HCT116 (cell line): ENCODE measurements at regions not wholly inside any gene's neighbourhood (a gene's known extent, or its start where the extent isn't known, plus 50 kb on each side); places are given as distances from the start of the nearest gene placed in this dataset.

Experiments used
- ATAC-seq: fragments of 200-7000 bp; cut with Tn5 transposase; 2 replicates; pipeline ENCODE4 v1.9.1; 2020; ENCODE audit warnings: mild to moderate bottlenecking, moderate library complexity
- BruUV-seq: library from RNA; stranded (reverse); fragments of 400-500 nt; replicated peaks from 2 replicates; lab custom pipeline; 2021; lab: Mats Ljungman, UMichigan
- CTCF ChIA-PET: fragments of 300-600 bp; sonication (Branson Sonifier 250); formaldehyde crosslinking; loops from one replicate; lab custom pipeline; 2021; ENCODE audit warnings: antibody characterized with exemption; lab: Charles Lee
- POLR2A ChIA-PET: fragments of 300-600, 350-600 bp; sonication (Branson Sonifier 250); formaldehyde crosslinking; loops from one replicate; lab custom pipeline; 2021; ENCODE audit warnings: antibody characterized with exemption; lab: Charles Lee
- RAD21 ChIA-PET, 2 experiments: fragments of 300-600 bp; sonication (Branson Sonifier 250); formaldehyde crosslinking; loops; one replicate each; lab custom pipeline; 2023; ENCODE audit warnings: low total read pairs in 2 of 2; ENCODE audit not compliant: uncharacterized antibody in 2 of 2, unreplicated experiment in 2 of 2, low non-redundant PET in 1 of 2; lab: Charles Lee
- DNase-seq: peaks from one replicate; pipeline ENCODE4 v3.0.0-alpha.2; 2010; ENCODE audit warnings: low read depth, low spot score
- H2AFZ ChIP-seq: fragments of 200-600 bp; shearing (Covaris generic), sonication (generic); 2 replicates; pipeline ENCODE4 v1.6.1; 2017; ENCODE audit warnings: low read depth, mixed run types, mixed read lengths, antibody characterized with exemption, low read length; ENCODE audit not compliant: poor library complexity, severe bottlenecking
- H3K27ac ChIP-seq: 2 replicates; pipeline ENCODE4 v1.5.1; 2012; ENCODE audit warnings: low read depth, low read length
- H3K27me3 ChIP-seq: fragments of 200-600 bp; sonication (generic); 2 replicates; pipeline ENCODE4 v1.6.1; 2016; ENCODE audit warnings: mixed run types, low read length, mixed read lengths; ENCODE audit not compliant: insufficient read depth
- H3K36me3 ChIP-seq, 2 experiments: fragments of 200-500 bp in 1 of 2; fragments of 200-600 bp in 1 of 2; sonication (Bioruptor generic) in 1 of 2; sonication (generic) in 1 of 2; 2 replicates each; pipeline versions ENCODE4 v1.5.1 to v1.6.1; 2014 to 2016; ENCODE audit warnings: low read length in 2 of 2, inconsistent platforms in 1 of 2, mixed read lengths in 1 of 2, mixed run types in 1 of 2; ENCODE audit not compliant: insufficient read depth in 2 of 2, control insufficient read depth in 1 of 2
- H3K4me1 ChIP-seq, 2 experiments: fragments of 200-600 bp in 1 of 2; sonication (generic) in 1 of 2; 2 replicates each; pipeline versions ENCODE4 v1.5.1 to v1.6.1; 2012 to 2017; ENCODE audit warnings: low read length in 2 of 2, inconsistent platforms in 1 of 2, mild to moderate bottlenecking in 1 of 2, mixed read lengths in 1 of 2, mixed run types in 1 of 2, moderate library complexity in 1 of 2; ENCODE audit not compliant: insufficient read depth in 2 of 2, control insufficient read depth in 1 of 2
- H3K4me2 ChIP-seq: fragments of 200-600 bp; sonication (generic); 2 replicates; pipeline ENCODE4 v1.6.1; 2017; ENCODE audit warnings: mixed run types, low read length, mixed read lengths
- H3K4me3 ChIP-seq, 2 experiments: fragments of 200-600 bp in 1 of 2; sonication (generic) in 1 of 2; replicated peaks in 1 of 2; 2 replicates each; pipeline ENCODE4 v1.5.1; 2011 to 2016; ENCODE audit warnings: low read length in 2 of 2, control low read depth in 1 of 2, low read depth in 1 of 2, mild to moderate bottlenecking in 1 of 2, mixed read lengths in 1 of 2, mixed run types in 1 of 2
- H3K79me2 ChIP-seq: fragments of 200-600 bp; sonication (generic); 2 replicates; pipeline ENCODE4 v1.6.1; 2017; ENCODE audit warnings: mild to moderate bottlenecking, mixed run types, low read length, moderate library complexity, mixed read lengths; ENCODE audit not compliant: insufficient read depth
- H3K9ac ChIP-seq: fragments of 200-600 bp; sonication (generic); 2 replicates; pipeline ENCODE4 v1.6.1; 2016; ENCODE audit warnings: low read length, mixed read lengths
- H3K9me2 ChIP-seq: fragments of 200-600 bp; sonication (generic), shearing (Covaris generic); 2 replicates; pipeline ENCODE4 v1.6.1; 2017; ENCODE audit warnings: mixed run types, mild to moderate bottlenecking, moderate library complexity; ENCODE audit not compliant: insufficient read depth
- H3K9me3 ChIP-seq, 2 experiments: fragments of 200-500 bp in 1 of 2; fragments of 200-600 bp in 1 of 2; sonication (Bioruptor generic) in 1 of 2; sonication (generic) in 1 of 2; 2 replicates each; pipeline ENCODE4 v1.6.1; 2014 to 2017; ENCODE audit warnings: low read length in 2 of 2, mixed read lengths in 2 of 2, inconsistent platforms in 1 of 2, low read depth in 1 of 2, mild to moderate bottlenecking in 1 of 2, mixed run types in 1 of 2, moderate library complexity in 1 of 2; ENCODE audit not compliant: control insufficient read depth in 1 of 2, insufficient read depth in 1 of 2
- H4K20me1 ChIP-seq: fragments of 200-600 bp; sonication (generic), shearing (Covaris generic); 2 replicates; pipeline ENCODE4 v1.6.1; 2017; ENCODE audit warnings: mixed run types, mild to moderate bottlenecking, moderate library complexity; ENCODE audit not compliant: insufficient read depth
- ATF3 ChIP-seq: IDR thresholded peaks from 2 replicates; pipeline ENCODE4 v1.6.1; 2012
- CTCF ChIP-seq, 3 experiments: fragments of 200-600 bp in 1 of 3; sonication (generic) in 1 of 3; IDR thresholded peaks in 2 of 3; conservative IDR thresholded peaks in 1 of 3; 2 replicates each; pipeline ENCODE4 v1.5.1; 2012 to 2017; ENCODE audit warnings: low read depth in 2 of 3, low read length in 2 of 3, antibody characterized with exemption in 1 of 3, borderline replicate concordance in 1 of 3, control low read depth in 1 of 3, mild to moderate bottlenecking in 1 of 3, mixed read lengths in 1 of 3, mixed run types in 1 of 3, moderate library complexity in 1 of 3; ENCODE audit not compliant: insufficient read depth in 1 of 3
- JUND ChIP-seq: IDR thresholded peaks from 2 replicates; pipeline ENCODE4 v1.6.1; 2012
- REST ChIP-seq: IDR thresholded peaks from 2 replicates; pipeline ENCODE4 v1.6.1; 2012; ENCODE audit warnings: low read depth
- SP1 ChIP-seq: IDR thresholded peaks from 2 replicates; pipeline ENCODE4 v1.6.1; 2012; ENCODE audit warnings: low read depth
- TCF7L2 ChIP-seq: IDR thresholded peaks from 2 replicates; pipeline ENCODE4 v1.7.0; 2011; ENCODE audit warnings: borderline replicate concordance, inconsistent platforms; ENCODE audit not compliant: insufficient read depth, insufficient read length; ENCODE audit errors: extremely low read depth
- ZBTB33 ChIP-seq: IDR thresholded peaks from 2 replicates; pipeline ENCODE4 v1.6.1; 2011; ENCODE audit warnings: mild to moderate bottlenecking, low read length, moderate library complexity; ENCODE audit not compliant: insufficient replicate concordance; ENCODE audit errors: extremely low read depth
- intact Hi-C: fragments of 100-400 bp; cut with micrococcal nuclease; formaldehyde crosslinking; loops from 2 replicates; pipeline ENCODE4 v1.10.0; 2022

GRCh38 chr13:87057807-87058520 is 613.2 kb upstream of the SLITRK5 start:
- no peaks in the 10 kb centered on the region for H3K9me2 ChIP-seq
- H3K27ac ChIP-seq, result no peak overlapping the region
- ChIA-PET CTCF (no interaction called here), POLR2A (no interaction called here), RAD21 (no interaction called here)
- H3K27me3 ChIP-seq, result no peaks in the 10 kb centered on the region
- no TSS peak for BruUV-seq
- no peak for TF ChIP-seq JUND
- no peak for TF ChIP-seq SP1
- TF ChIP-seq ATF3, result no peak
- no peak for TF ChIP-seq REST
- TF ChIP-seq CTCF (IDR thresholded peaks at IDR 0.05 in 2 of 3, conservative IDR thresholded peaks at IDR 0.05 in 1 of 3; ENCODE audit: borderline replicate concordance in 1 of 3, insufficient read depth in 1 of 3, low read depth in 2 of 3, low read length in 2 of 3), result no peak
- TF ChIP-seq TCF7L2, result no peak
- TF ChIP-seq ZBTB33, result no peak
- H3K4me3 ChIP-seq, result no peak overlapping the region
- DNase-seq, result no peak
- intact Hi-C loops, result no loop called here
- H4K20me1 ChIP-seq, result no peaks in the 10 kb centered on the region
- no peaks in the 10 kb centered on the region for H3K79me2 ChIP-seq
- H3K36me3 ChIP-seq, result no peaks in the 10 kb centered on the region
- H3K9ac ChIP-seq, result no peak overlapping the region
- H3K9me3 ChIP-seq, result no peaks in the 10 kb centered on the region; a peak in 1 of 4 replicates
- H2AFZ ChIP-seq, result no peak overlapping the region
- no peak overlapping the region for H3K4me2 ChIP-seq
- ATAC-seq, result no peak
- H3K4me1 ChIP-seq, result no peaks in the 10 kb centered on the region
